Cardiac muscle cell (in vitro differentiated cells and primary cell): ENCODE measurements at regions not wholly inside any gene's neighbourhood (a gene's known extent, or its start where the extent isn't known, plus 50 kb on each side); places are given as distances from the start of the nearest gene placed in this dataset.
A peak's percentile ranks its signal among the peaks of the same experiment; 100 is the strongest.

Experiments
- DNase-seq, 2 donors: peaks; one replicate each; pipeline versions ENCODE4 v3.0.0 to v3.0.0-alpha.2; 2010 to 2017; ENCODE audit warnings: low read depth in 1 of 2, low spot score in 1 of 2
- H3K27ac ChIP-seq: fragments of 200-600 bp; sonication (generic); 2 replicates; pipeline ENCODE4 v1.5.1; 2016
- H3K27me3 ChIP-seq: fragments of 200-600 bp; sonication (generic); 2 replicates; pipeline ENCODE4 v1.6.0; 2016; ENCODE audit warnings: control low read depth
- H3K36me3 ChIP-seq: fragments of 200-600 bp; sonication (generic); 2 replicates; pipeline ENCODE4 v1.5.1; 2016; ENCODE audit warnings: control low read depth
- H3K4me1 ChIP-seq: fragments of 200-600 bp; sonication (generic); 2 replicates; pipeline ENCODE4 v1.8.1; 2017; ENCODE audit warnings: low read depth, mild to moderate bottlenecking, mixed run types
- H3K4me3 ChIP-seq: fragments of 200-600 bp; sonication (generic); 2 replicates; pipeline ENCODE4 v1.5.1; 2016; ENCODE audit warnings: mild to moderate bottlenecking
- H3K9me3 ChIP-seq: fragments of 200-600 bp; sonication (generic); 2 replicates; pipeline ENCODE4 v1.5.1; 2017; ENCODE audit warnings: low read depth, mild to moderate bottlenecking, control low read depth
- TF ChIP-seq, protein P1 (sequence below): IDR thresholded peaks from 2 replicates; pipeline ENCODE4 v1.5.1; 2012; ENCODE audit warnings: low read depth, mild to moderate bottlenecking, low read length

DNA sequence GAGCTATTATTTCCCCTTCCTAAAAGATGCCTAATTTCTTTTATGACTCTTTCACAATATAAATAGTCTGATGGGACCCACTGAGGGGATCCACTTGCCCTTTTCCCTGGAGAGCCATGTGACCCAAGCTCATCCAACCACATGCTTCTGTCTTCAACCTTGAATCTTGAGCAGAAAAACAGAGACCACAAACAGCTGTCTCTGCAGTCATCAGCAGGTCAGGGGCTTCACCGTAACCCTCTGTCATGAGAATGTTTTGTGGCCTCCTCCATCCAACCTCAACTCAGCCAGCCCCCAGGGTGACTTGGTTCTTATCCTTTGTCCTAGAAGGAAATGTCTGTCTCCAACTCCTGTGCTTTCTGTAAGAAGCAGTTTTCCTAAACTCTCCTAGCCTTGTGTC lies 129.6 kb upstream of the POU2AF2 start:
- Histone ChIP-seq H3K4me3 (no peak overlapping the region), H3K36me3 (no peaks in the 10 kb centered on the region), H3K4me1 (no peaks in the 10 kb centered on the region), H3K27ac (no peak overlapping the region), H3K9me3 (no peaks in the 10 kb centered on the region), H3K27me3 (no peaks in the 10 kb centered on the region)
- DNase-seq: no peak
- TF ChIP-seq, protein P1, sequence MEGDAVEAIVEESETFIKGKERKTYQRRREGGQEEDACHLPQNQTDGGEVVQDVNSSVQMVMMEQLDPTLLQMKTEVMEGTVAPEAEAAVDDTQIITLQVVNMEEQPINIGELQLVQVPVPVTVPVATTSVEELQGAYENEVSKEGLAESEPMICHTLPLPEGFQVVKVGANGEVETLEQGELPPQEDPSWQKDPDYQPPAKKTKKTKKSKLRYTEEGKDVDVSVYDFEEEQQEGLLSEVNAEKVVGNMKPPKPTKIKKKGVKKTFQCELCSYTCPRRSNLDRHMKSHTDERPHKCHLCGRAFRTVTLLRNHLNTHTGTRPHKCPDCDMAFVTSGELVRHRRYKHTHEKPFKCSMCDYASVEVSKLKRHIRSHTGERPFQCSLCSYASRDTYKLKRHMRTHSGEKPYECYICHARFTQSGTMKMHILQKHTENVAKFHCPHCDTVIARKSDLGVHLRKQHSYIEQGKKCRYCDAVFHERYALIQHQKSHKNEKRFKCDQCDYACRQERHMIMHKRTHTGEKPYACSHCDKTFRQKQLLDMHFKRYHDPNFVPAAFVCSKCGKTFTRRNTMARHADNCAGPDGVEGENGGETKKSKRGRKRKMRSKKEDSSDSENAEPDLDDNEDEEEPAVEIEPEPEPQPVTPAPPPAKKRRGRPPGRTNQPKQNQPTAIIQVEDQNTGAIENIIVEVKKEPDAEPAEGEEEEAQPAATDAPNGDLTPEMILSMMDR: no peak

DNA sequence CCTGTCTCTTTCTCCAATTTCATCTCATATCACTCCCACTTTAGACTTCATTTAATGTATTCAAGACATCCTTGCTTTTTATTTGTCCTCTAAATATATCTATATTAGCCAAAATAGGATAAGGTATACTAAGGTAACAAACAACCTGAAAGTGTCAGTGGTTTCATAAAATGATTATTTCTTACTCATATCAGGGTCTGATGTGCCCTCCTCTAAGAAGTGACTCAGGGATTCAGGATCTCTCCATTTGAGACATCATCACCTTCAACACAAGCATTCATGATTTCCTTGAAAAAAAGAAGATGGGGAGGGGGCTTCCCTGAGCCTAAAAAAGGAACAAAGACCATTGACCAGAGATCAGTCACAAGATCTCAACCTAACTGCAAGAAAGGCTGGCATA lies 131.4 kb upstream of the POU2AF2 start:
- H3K4me1 ChIP-seq: no peaks in the 10 kb centered on the region
- H3K4me3 ChIP-seq: no peak overlapping the region
- no peak for DNase-seq
- no peaks in the 10 kb centered on the region for H3K9me3 ChIP-seq
- no peaks in the 10 kb centered on the region for H3K36me3 ChIP-seq
- H3K27ac ChIP-seq: no peak overlapping the region
- TF ChIP-seq, protein P1: no peak
- no peaks in the 10 kb centered on the region for H3K27me3 ChIP-seq

DNA sequence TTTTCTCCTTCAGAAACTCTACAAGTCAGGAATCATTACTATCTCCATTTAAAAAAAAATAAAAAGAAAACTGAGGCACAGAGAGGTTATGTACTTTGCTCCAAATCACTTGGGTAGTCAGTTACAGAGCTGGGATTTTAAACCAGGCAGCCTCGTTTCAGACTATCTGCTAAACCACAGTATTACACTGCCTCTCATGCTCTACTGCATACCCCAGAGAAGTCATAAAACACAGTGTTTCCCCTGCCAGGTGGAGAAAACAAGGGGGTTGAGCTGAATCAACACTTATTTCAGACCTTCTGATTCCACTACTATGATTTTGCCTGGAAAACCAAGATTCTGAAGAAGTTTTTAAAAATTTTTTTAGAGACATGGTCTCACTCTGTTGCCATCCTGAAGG lies 132.9 kb upstream of the POU2AF2 start:
- Histone ChIP-seq H3K36me3 (no peaks in the 10 kb centered on the region), H3K4me3 (no peak overlapping the region), H3K27me3 (no peaks in the 10 kb centered on the region), H3K4me1 (no peaks in the 10 kb centered on the region), H3K27ac (no peak overlapping the region), H3K9me3 (no peaks in the 10 kb centered on the region)
- TF ChIP-seq, protein P1: no peak
- DNase-seq: no peak

DNA sequence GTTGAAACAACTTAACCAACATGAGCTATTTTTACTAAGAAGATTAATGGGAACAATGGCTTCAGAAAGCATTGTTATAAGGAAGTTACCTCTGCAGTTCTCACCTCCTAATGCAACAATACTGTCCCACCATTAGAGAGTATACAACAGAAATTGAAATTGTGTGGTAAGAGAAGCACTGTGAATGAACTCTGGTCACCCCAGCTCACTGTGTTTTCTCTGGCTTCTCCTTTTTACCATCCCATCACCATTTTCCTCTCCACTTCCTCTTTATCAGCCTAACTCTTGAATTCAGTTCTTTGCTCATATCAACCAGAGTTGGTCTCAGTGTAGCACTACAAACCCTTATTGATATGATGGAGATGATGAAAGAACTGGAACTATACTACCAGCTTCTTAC lies 138.0 kb upstream of the POU2AF2 start:
- Histone ChIP-seq H3K9me3 (no peaks in the 10 kb centered on the region), H3K27ac (no peak overlapping the region), H3K4me3 (no peak overlapping the region), H3K27me3 (no peaks in the 10 kb centered on the region), H3K36me3 (no peaks in the 10 kb centered on the region), H3K4me1 (no peaks in the 10 kb centered on the region)
- no peak for DNase-seq
- TF ChIP-seq, protein P1: no peak

DNA sequence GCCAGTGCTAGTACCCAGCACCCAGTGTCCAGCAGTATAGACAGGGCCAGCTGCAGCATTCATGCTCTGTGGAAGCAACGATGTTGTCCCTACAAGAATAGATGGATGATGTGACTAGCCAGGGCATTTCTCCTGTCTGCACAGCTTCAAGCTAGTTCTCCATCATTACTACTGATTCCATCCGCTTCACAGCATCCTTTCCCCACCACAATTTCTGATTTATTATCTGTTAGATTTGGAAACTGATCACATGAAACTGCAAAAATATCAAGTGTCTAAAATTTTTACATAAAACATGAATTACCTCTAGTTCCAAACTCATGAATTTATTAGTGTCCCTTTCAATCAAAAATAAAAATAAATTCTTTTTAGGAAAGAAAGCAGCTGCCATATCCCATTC lies 138.9 kb upstream of the POU2AF2 start:
- Histone ChIP-seq H3K4me3 (no peak overlapping the region), H3K4me1 (no peaks in the 10 kb centered on the region), H3K9me3 (no peaks in the 10 kb centered on the region), H3K36me3 (no peaks in the 10 kb centered on the region), H3K27ac (no peak overlapping the region), H3K27me3 (no peaks in the 10 kb centered on the region)
- TF ChIP-seq, protein P1: no peak
- DNase-seq: no peak

DNA sequence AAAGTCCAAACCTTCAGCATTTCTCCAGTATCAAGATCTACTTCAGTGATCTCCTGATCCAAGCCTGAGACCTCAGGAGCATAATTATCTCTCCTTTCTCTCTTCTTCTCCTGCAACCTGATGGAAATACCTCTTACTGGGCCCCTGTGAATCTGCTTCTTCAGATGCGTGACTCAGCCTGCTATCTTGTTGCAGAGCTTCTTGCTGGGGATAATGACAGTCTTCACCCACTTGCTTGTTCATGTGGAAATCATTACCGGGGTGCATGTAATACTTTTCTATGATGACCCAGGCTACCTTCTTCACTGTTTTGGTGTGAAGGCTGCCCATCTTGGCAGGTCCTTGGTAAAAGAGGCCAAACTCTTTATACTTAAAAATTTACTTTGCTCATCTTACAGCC lies 140.0 kb upstream of the POU2AF2 start:
- H3K36me3 ChIP-seq: no peaks in the 10 kb centered on the region
- H3K27me3 ChIP-seq: no peaks in the 10 kb centered on the region
- DNase-seq: peak in 1 of 2 donors; percentile 5
- TF ChIP-seq, protein P1: no peak
- H3K27ac ChIP-seq: no peak overlapping the region
- no peaks in the 10 kb centered on the region for H3K4me1 ChIP-seq
- H3K9me3 ChIP-seq: no peaks in the 10 kb centered on the region
- no peak overlapping the region for H3K4me3 ChIP-seq
